PC-9 (cell line): ENCODE measurements at regions not wholly inside any gene's neighbourhood (a gene's known extent, or its start where the extent isn't known, plus 50 kb on each side); places are given as distances from the start of the nearest gene placed in this dataset.
A peak's percentile ranks its signal among the peaks of the same experiment; 100 is the strongest.
"Not testable (repeated sequence)": the region's sequence is repeated elsewhere in the genome, so short reads cannot be mapped to it uniquely, and the experiment has no call there.

Experiments used
- BruUV-seq: library from RNA; stranded (reverse); fragments of 400-500 nt; replicated peaks from 2 replicates; lab custom pipeline; 2021; lab: Mats Ljungman, UMichigan
- CTCF ChIA-PET: fragments of 300-600 bp; sonication (Branson Sonifier 250); formaldehyde crosslinking; loops from one replicate; lab custom pipeline; 2022; ENCODE audit warnings: antibody characterized with exemption; lab: Charles Lee
- POLR2A ChIA-PET: fragments of 300-600 bp; sonication (Branson Sonifier 250); formaldehyde crosslinking; loops from one replicate; lab custom pipeline; 2022; ENCODE audit warnings: antibody characterized with exemption; ENCODE audit not compliant: unreplicated experiment; lab: Charles Lee
- DNase-seq, 2 experiments: peaks; one replicate each; pipeline versions ENCODE4 v3.0.0 to v3.0.0-alpha.2; 2015 to 2022; ENCODE audit warnings: mixed read lengths in 1 of 2
- H2AFZ ChIP-seq: fragments of 200-600 bp; sonication (generic); 2 replicates; pipeline ENCODE4 v1.8.1; 2017; ENCODE audit warnings: antibody characterized with exemption
- H3F3A ChIP-seq: fragments of 200-600 bp; sonication (generic); 2 replicates; pipeline ENCODE4 v1.8.1; 2017; ENCODE audit warnings: antibody characterized with exemption, mild to moderate bottlenecking, low read depth; ENCODE audit not compliant: insufficient read depth
- H3K27ac ChIP-seq: fragments of 200-600 bp; sonication (generic); 2 replicates; pipeline ENCODE4 v1.6.1; 2016; ENCODE audit warnings: mixed run types
- H3K27me3 ChIP-seq: fragments of 200-600 bp; sonication (generic); 2 replicates; pipeline ENCODE4 v1.6.1; 2016; ENCODE audit warnings: low read depth, mixed run types; ENCODE audit not compliant: insufficient read depth
- H3K36me3 ChIP-seq: fragments of 200-600 bp; sonication (generic); 2 replicates; pipeline ENCODE4 v1.6.1; 2016; ENCODE audit warnings: low read depth, mixed run types
- H3K4me1 ChIP-seq: fragments of 200-600 bp; sonication (generic); replicated peaks from 2 replicates; pipeline ENCODE4 v1.6.1; 2016; ENCODE audit warnings: mixed run types; ENCODE audit not compliant: insufficient read depth
- H3K4me2 ChIP-seq: fragments of 200-600 bp; sonication (generic); 2 replicates; pipeline ENCODE4 v1.6.1; 2017; ENCODE audit warnings: mixed run types
- H3K4me3 ChIP-seq: fragments of 200-600 bp; sonication (generic); 2 replicates; pipeline ENCODE4 v1.6.1; 2016; ENCODE audit warnings: mixed run types
- H3K79me2 ChIP-seq: fragments of 200-600 bp; sonication (generic); 2 replicates; pipeline ENCODE4 v1.6.1; 2017; ENCODE audit warnings: low read depth, mixed run types
- H3K9me2 ChIP-seq: fragments of 200-600 bp; sonication (generic); 2 replicates; pipeline ENCODE4 v1.8.1; 2017; ENCODE audit warnings: mild to moderate bottlenecking; ENCODE audit not compliant: insufficient read depth
- H3K9me3 ChIP-seq: fragments of 200-600 bp; sonication (generic); 2 replicates; pipeline ENCODE4 v1.8.1; 2016; ENCODE audit warnings: low read depth; ENCODE audit not compliant: insufficient read depth
- H4K20me1 ChIP-seq: fragments of 200-600 bp; sonication (generic); 2 replicates; pipeline ENCODE4 v1.8.1; 2017; ENCODE audit not compliant: insufficient read depth
- CTCF ChIP-seq: fragments of 200-600 bp; sonication (generic); conservative IDR thresholded peaks from 2 replicates; pipeline ENCODE4 v1.6.1; 2017; ENCODE audit warnings: mixed run types, antibody characterized with exemption, mild to moderate bottlenecking, moderate library complexity
- EZH2 ChIP-seq: fragments of 200-600 bp; sonication (generic); IDR thresholded peaks from 2 replicates; pipeline ENCODE4 v1.8.0; 2017; ENCODE audit warnings: antibody characterized with exemption, low read depth
- intact Hi-C: fragments of 100-400 bp; cut with micrococcal nuclease; formaldehyde crosslinking; loops from one replicate; pipeline ENCODE4 v1.10.0; 2022; ENCODE audit not compliant: unreplicated experiment

- CTCF ChIA-PET = no interaction called here
- no peak for TF ChIP-seq EZH2
- TF ChIP-seq CTCF = no peak
Observed at GRCh38 chr5:45765561-45765960, 69.4 kb upstream of the HCN1 start.

DNA sequence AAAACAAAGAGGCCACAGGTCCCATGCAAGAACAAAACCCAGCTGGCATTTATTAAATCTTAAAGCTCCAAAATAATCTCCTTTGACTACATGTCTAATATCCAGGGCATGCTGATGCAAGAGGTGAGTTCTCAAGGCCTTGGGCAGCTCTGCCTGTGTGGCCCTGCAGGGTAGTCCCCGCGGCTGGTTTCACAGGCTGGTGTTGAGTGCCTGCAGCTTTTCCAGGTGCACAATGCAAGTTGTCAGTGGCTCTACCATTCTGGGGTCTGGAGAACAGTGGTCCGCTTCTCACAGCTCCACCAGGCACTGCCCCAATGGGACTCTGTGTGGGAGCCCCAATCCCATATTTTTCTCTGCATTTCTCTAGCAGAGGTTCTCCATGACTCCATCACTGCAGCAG, 54.4 kb upstream of the HCN1 start:
- no peak for TF ChIP-seq EZH2
- no peak for TF ChIP-seq CTCF
- ChIA-PET CTCF (no interaction called here), POLR2A (no interaction called here)
- no peak for DNase-seq
- Histone ChIP-seq H3K4me1 (no peaks in the 10 kb centered on the region), H2AFZ (no peak overlapping the region), H3K27ac (no peak overlapping the region), H3K9me3 (no peaks in the 10 kb centered on the region), H3K4me3 (no peak overlapping the region), H3K4me2 (no peak overlapping the region), H3K27me3 (no peaks in the 10 kb centered on the region), H3K79me2 (no peaks in the 10 kb centered on the region), H3K36me3 (no peaks in the 10 kb centered on the region), H4K20me1 (no peaks in the 10 kb centered on the region), H3F3A (no peaks in the 10 kb centered on the region), H3K9me2 (no peaks in the 10 kb centered on the region)
- BruUV-seq = no TSS peak
- intact Hi-C loops = no loop called here

More at GRCh38 chr5:45765561-45765960, 69.4 kb upstream of the HCN1 start:
- Histone ChIP-seq H4K20me1 (no peaks in the 10 kb centered on the region), H3K36me3 (no peaks in the 10 kb centered on the region), H3K27me3 (no peaks in the 10 kb centered on the region), H3K4me1 (no peaks in the 10 kb centered on the region), H2AFZ (no peak overlapping the region), H3K9me3 (no peaks in the 10 kb centered on the region), H3K4me3 (no peak overlapping the region), H3K4me2 (no peak overlapping the region), H3K9me2 (no peaks in the 10 kb centered on the region), H3F3A (no peaks in the 10 kb centered on the region), H3K79me2 (no peaks in the 10 kb centered on the region), H3K27ac (no peak overlapping the region)
- intact Hi-C loops = no loop called here
- POLR2A ChIA-PET = no interaction called here
- no peak for DNase-seq
- BruUV-seq = no TSS peak

GRCh38 chr5:45748511-45748910, 52.3 kb upstream of the HCN1 start:
- POLR2A ChIA-PET, H3K27ac ChIP-seq, H3K79me2 ChIP-seq, intact Hi-C loops, H3K36me3 ChIP-seq, H3K4me1 ChIP-seq, H3K9me3 ChIP-seq, H3K27me3 ChIP-seq, H4K20me1 ChIP-seq, H3K9me2 ChIP-seq, BruUV-seq, CTCF ChIA-PET, H2AFZ ChIP-seq, DNase-seq, H3F3A ChIP-seq: not testable (repeated sequence)
- Histone ChIP-seq H3K4me3 (peak overlapping the region; percentile 30; the same call in 1 of the 2 replicates), H3K4me2 (peak overlapping the region; percentile 55; the same call in 1 of the 2 replicates)
